Muscle layer of duodenum (tissue), 2 donors: ENCODE measurements at regions not wholly inside any gene's neighbourhood (a gene's known extent, or its start where the extent isn't known, plus 50 kb on each side); places are given as distances from the start of the nearest gene placed in this dataset.

Source experiments
- H3K27ac ChIP-seq: one replicate; pipeline ENCODE4 v1.7.0; 2013; ENCODE audit warnings: mild to moderate bottlenecking, low read length
- H3K27me3 ChIP-seq: one replicate; pipeline ENCODE4 v1.7.0; 2013; ENCODE audit warnings: low read depth, mild to moderate bottlenecking, control low read depth, low read length
- H3K36me3 ChIP-seq, 2 donors: one replicate each; pipeline ENCODE4 v1.7.0; 2013; ENCODE audit warnings: low read length in 2 of 2, control low read depth in 1 of 2, mild to moderate bottlenecking in 1 of 2; ENCODE audit not compliant: insufficient read depth in 2 of 2, control insufficient read depth in 1 of 2
- H3K4me1 ChIP-seq, 2 donors: one replicate each; pipeline ENCODE4 v1.7.0; 2013; ENCODE audit warnings: low read length in 2 of 2, mild to moderate bottlenecking in 2 of 2, control low read depth in 1 of 2, moderate library complexity in 1 of 2; ENCODE audit not compliant: insufficient read depth in 2 of 2, control insufficient read depth in 1 of 2
- H3K4me3 ChIP-seq, 2 donors: one replicate each; pipeline ENCODE4 v1.7.0; 2013; ENCODE audit warnings: low read length in 2 of 2, low read depth in 1 of 2, mild to moderate bottlenecking in 1 of 2
- H3K9me3 ChIP-seq, 2 donors: one replicate each; pipeline ENCODE4 v1.7.0; 2013; ENCODE audit warnings: low read length in 2 of 2, control low read depth in 1 of 2, mild to moderate bottlenecking in 1 of 2; ENCODE audit not compliant: control insufficient read depth in 1 of 2
- donor health status: healthy.

DNA sequence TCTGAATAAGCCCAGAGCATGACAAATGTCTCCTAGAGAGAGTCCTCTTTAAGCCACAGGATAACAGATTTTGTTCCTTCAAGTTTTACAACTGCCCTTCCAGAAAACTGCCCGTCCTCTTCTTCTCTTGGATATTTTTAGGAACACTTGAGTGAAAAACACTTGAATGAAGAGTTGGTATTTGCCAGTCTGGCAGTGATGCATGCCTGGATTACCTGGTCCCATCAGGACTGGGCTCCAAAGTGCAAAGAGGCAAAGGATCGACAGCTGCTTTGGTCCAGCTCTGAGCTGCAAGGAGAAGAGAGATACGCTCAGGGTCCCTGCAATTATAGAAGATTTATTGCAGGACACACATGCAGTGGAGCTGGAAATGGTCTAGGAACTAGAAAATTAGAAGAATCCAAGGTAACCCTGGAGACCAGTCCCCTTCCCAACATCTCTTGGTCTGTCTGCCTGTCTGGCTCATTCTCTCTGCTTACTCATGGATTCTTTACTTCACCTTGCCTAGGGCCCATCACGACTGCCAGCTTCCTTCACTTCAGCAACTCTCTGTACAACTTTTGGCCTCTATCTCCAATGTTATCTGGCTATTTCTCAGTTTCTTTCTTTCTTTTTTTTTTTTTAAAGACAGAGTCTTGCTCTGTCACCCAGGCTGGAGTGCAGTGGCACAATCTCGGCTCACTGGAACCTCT, 112.1 kb upstream of the SIX2 start:
- Histone ChIP-seq H3K9me3 (no peaks in the 10 kb centered on the region), H3K4me1 (no peaks in the 10 kb centered on the region), H3K27ac (no peak overlapping the region), H3K27me3 (no peaks in the 10 kb centered on the region), H3K36me3 (no peaks in the 10 kb centered on the region), H3K4me3 (no peak overlapping the region)

DNA sequence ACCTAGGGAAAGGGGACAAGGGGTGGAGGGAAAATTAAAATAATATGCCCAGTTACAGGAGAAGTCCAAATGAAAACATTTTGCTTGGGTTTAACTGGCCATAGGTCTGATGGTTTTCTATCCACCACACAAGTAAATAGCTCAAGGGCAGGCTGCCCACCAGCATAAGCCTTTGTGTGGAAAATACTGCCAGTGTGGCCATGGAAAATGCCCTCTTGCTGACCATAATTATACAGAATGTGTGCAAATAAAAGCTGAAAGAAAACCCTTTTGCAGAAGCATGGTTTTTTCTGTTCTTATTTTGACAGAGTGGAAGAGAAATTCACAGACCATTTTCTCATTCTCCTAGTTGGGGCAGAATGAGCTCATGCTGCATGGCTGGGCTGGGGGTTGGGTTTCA, 111.3 kb upstream of the SIX2 start:
- Histone ChIP-seq H3K27ac (no peak overlapping the region), H3K9me3 (peaks cover 0 to 5% of the 10 kb centered on the region in 2 donors), H3K27me3 (no peaks in the 10 kb centered on the region), H3K4me3 (no peak overlapping the region), H3K36me3 (no peaks in the 10 kb centered on the region), H3K4me1 (no peaks in the 10 kb centered on the region)

DNA sequence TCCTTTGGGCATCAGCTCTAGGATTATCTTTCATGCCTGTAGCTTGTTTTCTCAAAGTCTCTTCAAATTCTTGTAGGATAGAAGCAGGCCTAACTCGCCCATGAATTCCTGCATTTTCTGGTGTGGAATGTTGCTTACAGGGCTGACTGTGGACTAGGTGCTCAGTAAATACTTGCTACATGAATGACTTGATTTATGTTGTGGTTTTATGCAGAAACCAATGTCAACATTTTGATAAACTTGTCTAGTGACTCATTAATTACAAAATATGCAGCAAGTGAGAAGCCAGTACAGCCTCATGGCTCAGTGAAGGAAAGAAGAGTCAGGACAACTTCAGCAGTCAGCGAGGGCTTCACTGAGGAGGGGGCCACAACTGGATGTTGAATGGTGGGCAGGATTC, 110.6 kb upstream of the SIX2 start:
- H3K27me3 ChIP-seq: no peaks in the 10 kb centered on the region
- no peak overlapping the region for H3K27ac ChIP-seq
- no peaks in the 10 kb centered on the region for H3K4me1 ChIP-seq
- H3K9me3 ChIP-seq: peaks cover 0 to 5% of the 10 kb centered on the region in 2 donors
- no peak overlapping the region for H3K4me3 ChIP-seq
- no peaks in the 10 kb centered on the region for H3K36me3 ChIP-seq

DNA sequence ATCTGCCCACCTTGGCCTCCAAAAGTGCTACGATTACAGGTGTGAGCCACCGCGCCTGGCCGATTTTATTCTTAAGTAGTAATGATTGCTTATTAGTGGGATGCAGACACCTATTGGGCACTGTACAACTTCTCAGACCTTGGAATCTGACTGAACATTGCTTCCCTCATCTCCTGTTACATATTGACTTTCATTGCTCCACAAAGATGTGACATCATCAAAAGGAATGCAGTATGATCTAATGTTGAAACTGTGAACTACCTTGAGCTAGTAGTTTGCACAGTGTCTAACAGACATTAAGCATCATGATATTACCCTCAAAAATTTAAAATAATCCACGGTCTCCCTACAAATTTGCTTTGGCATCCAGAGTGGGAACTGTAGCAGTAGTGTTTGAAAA, 109.8 kb upstream of the SIX2 start:
- H3K27me3 ChIP-seq: no peaks in the 10 kb centered on the region
- H3K4me3 ChIP-seq: no peak overlapping the region
- no peaks in the 10 kb centered on the region for H3K4me1 ChIP-seq
- H3K36me3 ChIP-seq: no peaks in the 10 kb centered on the region
- peaks cover 0 to 5% of the 10 kb centered on the region in 2 donors for H3K9me3 ChIP-seq
- no peak overlapping the region for H3K27ac ChIP-seq

DNA sequence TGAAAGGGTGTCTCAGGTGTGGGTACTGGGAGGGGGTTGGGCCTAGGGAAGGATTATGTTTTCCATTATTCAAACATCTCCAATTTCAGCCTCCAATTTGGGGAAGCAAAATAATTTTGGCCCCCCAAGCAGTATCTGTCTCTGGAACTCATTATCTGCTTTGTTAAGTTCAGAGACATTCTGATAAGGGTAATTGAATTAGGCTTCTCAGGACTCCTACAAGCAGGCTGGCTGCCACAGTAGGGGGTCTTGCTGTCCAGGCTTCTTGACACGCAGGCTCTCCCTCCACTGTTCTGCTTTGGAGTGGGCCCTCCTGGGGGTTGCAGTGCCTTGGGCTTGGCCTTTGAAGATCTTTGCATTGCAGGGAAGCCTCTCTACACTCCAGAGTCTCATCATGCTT, 108.1 kb upstream of the SIX2 start:
- Histone ChIP-seq H3K4me1 (no peaks in the 10 kb centered on the region), H3K27me3 (no peaks in the 10 kb centered on the region), H3K27ac (no peak overlapping the region), H3K36me3 (no peaks in the 10 kb centered on the region), H3K4me3 (no peak overlapping the region), H3K9me3 (peaks cover 0 to 5% of the 10 kb centered on the region in 2 donors)

DNA sequence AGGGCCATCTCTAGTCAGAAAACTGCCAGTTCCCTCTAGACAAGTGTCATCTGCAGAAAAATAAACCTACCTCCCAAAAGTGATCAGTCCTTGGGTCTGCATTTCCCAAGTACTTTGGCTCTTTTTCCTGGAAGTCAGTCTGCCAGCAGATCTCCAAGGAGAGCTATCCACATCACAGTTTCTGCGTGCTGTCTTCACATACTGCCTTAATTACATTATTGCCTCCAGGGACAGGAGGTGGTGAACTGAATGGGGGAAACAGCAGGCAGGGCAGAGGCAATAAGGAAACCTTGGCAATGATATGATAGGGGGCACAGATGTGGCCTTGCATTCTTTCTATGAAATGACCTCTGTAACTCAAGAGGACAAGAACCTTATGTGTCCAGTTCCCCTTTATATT, 105.9 kb upstream of the SIX2 start:
- Histone ChIP-seq H3K27me3 (no peaks in the 10 kb centered on the region), H3K4me1 (no peaks in the 10 kb centered on the region), H3K27ac (no peak overlapping the region), H3K36me3 (no peaks in the 10 kb centered on the region), H3K4me3 (no peak overlapping the region), H3K9me3 (peaks cover 0 to 5% of the 10 kb centered on the region in 2 donors)

DNA sequence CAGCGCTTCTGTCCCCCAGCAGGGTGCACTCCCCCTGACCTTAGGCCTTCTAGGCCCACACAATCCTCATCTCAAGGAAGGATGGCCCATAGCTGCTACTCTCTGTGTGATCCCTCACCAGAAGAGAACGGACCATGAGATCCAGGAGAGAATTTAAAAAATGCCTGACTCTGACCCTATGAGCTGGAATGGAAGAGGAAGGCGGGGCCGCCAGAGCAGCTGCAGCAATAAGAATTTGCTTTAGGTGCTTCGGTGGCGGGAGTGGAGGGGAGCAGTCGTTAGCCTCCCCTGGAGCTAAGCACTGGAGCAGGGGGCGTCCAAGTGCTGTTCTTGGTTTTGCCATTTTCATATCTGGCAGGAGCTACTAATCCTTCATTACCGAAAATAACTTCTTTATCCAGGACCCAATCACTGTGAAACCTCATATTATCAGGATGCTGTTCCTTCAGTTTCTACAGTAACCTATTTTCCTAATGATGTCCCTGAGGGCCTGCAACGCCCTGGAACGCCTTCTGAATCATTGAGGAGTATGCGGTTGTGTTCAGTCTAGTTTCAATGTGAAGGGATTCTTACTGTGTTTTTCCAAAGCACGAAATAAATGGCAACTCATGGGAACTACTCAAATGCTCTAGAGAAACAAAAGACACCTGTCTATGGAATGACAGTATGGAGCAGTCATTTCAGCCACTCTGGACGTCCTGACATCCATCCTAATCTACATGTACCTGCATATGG, 105.1 kb upstream of the SIX2 start:
- peaks cover 0 to 5% of the 10 kb centered on the region in 2 donors for H3K9me3 ChIP-seq

DNA sequence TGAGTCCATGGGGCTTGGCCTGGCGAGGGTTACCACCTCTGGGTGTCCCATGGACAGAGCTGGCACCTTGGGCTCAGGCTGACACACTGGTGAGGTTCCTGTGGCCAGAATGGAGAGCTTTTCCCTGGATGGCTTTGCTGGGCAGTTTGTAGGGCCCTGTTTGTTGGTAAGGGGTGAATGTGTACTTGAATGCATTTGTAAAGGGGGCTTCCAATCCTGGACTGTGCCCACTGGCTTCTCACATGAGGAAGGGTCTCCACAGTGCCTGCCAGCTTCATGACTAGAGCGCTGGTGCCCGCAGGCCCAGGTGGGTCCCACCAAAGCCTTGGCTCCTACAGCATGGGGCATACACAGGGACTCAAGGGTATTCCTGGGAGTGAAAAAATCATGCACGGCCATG, 103.5 kb upstream of the SIX2 start:
- Histone ChIP-seq H3K4me3 (no peak overlapping the region), H3K27ac (no peak overlapping the region), H3K27me3 (no peaks in the 10 kb centered on the region), H3K36me3 (no peaks in the 10 kb centered on the region), H3K9me3 (peaks cover 0 to 5% of the 10 kb centered on the region in 2 donors), H3K4me1 (no peaks in the 10 kb centered on the region)

More for the DNA sequence above, 105.1 kb upstream of the SIX2 start:
- Histone ChIP-seq H3K36me3 (no peaks in the 10 kb centered on the region), H3K4me3 (no peak overlapping the region), H3K27me3 (no peaks in the 10 kb centered on the region), H3K27ac (no peak overlapping the region), H3K4me1 (no peaks in the 10 kb centered on the region)

DNA sequence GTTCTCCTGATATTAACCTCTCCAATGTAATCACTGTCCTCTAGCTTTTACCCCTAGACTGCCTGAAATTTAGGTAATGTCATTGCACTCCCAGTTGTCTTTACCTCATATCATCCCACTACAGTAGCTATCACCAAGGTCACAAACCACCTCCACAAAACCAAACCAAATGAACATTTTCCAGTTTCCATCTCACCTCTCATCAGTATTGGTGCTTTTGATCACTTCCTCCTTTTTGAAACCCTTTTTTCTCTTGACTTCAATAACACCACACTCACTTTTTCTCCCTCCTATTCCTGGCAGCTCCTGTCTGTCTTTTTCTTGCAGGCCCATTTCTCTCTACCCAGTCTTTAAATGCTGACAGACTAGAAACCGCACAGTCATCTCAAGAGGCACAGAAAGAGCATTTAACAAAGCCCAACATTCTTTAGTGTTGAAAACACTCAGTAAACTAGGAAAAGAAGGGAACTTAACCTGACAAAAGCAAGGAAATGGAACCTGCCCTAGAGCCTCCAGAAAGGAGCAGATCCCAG, 95.9 kb upstream of the SIX2 start:
- H3K36me3 ChIP-seq: no peaks in the 10 kb centered on the region
- H3K4me3 ChIP-seq: no peak overlapping the region
- no peaks in the 10 kb centered on the region for H3K9me3 ChIP-seq
- no peaks in the 10 kb centered on the region for H3K27me3 ChIP-seq
- H3K27ac ChIP-seq: no peak overlapping the region
- H3K4me1 ChIP-seq: no peaks in the 10 kb centered on the region

DNA sequence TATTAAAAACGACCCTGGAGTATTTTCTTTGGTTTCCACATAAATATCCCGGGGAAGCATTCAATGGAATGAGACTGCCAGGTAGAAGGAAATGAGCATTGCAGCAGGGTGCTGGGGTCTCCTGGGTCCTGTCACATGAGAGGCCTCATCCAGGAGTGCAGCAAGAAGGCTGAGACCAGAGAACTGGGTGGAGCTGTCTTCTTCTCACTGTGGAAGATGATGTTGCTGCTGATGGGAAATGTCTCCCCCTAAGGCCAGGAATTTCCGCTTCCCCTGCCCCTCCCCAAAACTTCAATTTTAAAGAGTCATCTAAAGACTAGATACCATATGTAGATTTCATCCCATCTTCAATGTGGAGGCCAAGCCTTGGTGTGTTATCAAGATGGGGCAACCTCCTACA, 95.2 kb upstream of the SIX2 start:
- no peak overlapping the region for H3K27ac ChIP-seq
- no peaks in the 10 kb centered on the region for H3K4me1 ChIP-seq
- no peaks in the 10 kb centered on the region for H3K9me3 ChIP-seq
- H3K36me3 ChIP-seq: no peaks in the 10 kb centered on the region
- no peaks in the 10 kb centered on the region for H3K27me3 ChIP-seq
- H3K4me3 ChIP-seq: no peak overlapping the region

DNA sequence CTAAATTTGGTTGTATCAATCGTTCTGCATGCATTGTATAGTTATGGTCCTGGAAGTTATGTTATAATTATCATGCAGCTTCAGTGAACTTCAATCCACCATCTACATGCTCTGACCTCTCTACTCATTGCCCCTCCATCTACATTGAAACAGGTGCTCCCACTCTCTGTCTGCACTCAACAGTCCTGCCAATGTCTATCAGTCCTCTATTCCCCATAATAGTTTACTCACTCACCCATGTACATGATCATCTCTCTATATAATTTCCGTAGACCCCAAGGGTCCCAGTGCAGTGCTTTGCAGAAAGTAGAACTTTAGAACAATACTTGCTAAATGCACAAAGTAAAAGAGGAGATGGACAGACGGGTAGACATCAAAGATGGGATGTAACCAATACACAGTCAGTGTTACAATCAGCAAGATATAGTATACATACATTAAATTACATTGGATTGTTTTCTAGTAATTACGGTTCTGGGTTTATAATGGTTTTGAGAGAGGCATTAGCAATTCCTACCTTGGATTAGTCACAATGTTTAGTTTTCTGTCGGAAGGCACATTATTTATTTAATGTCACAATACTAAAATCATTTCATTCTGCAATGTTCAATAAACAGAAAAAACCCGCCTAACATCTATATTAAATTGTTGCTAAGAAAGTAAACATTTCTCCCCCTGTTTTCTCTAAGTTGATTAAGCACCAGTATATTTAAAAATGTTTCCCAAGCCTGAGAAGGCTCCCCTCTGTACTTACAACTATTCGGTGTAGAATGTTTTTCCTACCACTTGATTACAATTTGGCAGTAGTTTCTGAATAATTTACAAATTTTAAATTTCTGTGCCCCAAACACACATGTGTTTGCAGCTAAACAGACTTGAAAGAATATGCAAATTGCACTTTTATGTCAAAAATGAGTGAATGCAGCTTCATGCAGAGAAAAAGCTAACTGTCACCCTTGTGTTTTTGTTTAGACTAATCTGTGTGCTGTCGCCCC, 94.4 kb upstream of the SIX2 start:
- H3K27ac ChIP-seq: no peak overlapping the region
- no peaks in the 10 kb centered on the region for H3K27me3 ChIP-seq
- H3K4me1 ChIP-seq: no peaks in the 10 kb centered on the region
- H3K4me3 ChIP-seq: no peak overlapping the region
- H3K36me3 ChIP-seq: no peaks in the 10 kb centered on the region
- H3K9me3 ChIP-seq: no peaks in the 10 kb centered on the region
